Vagina (tissue), 2 donors: ENCODE measurements at regions not wholly inside any gene's neighbourhood (a gene's known extent, or its start where the extent isn't known, plus 50 kb on each side); places are given as distances from the start of the nearest gene placed in this dataset.

Experiments
- DNase-seq, 2 donors: peaks; one replicate each; pipeline ENCODE4 v3.0.0-alpha.2; 2017; ENCODE audit errors: extremely low spot score in 2 of 2
- H3K27ac ChIP-seq: fragments of 200-600 bp; sonication (generic); one replicate; pipeline ENCODE4 v1.5.1; 2019
- H3K27me3 ChIP-seq: fragments of 200-600 bp; sonication (generic); one replicate; pipeline ENCODE4 v1.5.1; 2019
- H3K36me3 ChIP-seq, 2 donors: fragments of 200-600 bp; sonication (generic); one replicate each; pipeline ENCODE4 v1.5.1; 2017 to 2019
- H3K4me1 ChIP-seq: fragments of 200-600 bp; sonication (generic); one replicate; pipeline ENCODE4 v1.5.1; 2019
- H3K4me3 ChIP-seq, 2 donors: fragments of 200-600 bp; sonication (generic); 1 replicate in 1 of 2; 2 replicates in 1 of 2; pipeline ENCODE4 v1.5.1; 2016 to 2019
- H3K9me3 ChIP-seq: fragments of 200-600 bp; sonication (generic); one replicate; pipeline ENCODE4 v1.5.1; 2019
- POLR2A ChIP-seq, 2 donors: fragments of 450-650 bp; IDR thresholded peaks; one replicate each; pipeline ENCODE4 v1.6.1; 2017; ENCODE audit warnings: antibody characterized with exemption in 2 of 2, mild to moderate bottlenecking in 2 of 2, moderate library complexity in 2 of 2
- POLR2AphosphoS5 ChIP-seq, 2 donors: sonication (generic); formaldehyde crosslinking; IDR thresholded peaks; one replicate each; pipeline ENCODE4 v1.9.0; 2017; ENCODE audit warnings: antibody characterized with exemption in 2 of 2, mild to moderate bottlenecking in 2 of 2, low read depth in 1 of 2; ENCODE audit not compliant: insufficient read depth in 1 of 2
- intact Hi-C: fragments of 100-400 bp; cut with DNase I; formaldehyde crosslinking; loops from one replicate; pipeline ENCODE4 v1.15.1; 2023
- TF ChIP-seq, protein P1 (sequence below), 3 experiments: fragments of 450-650 bp in 2 of 3; fragments of 200-600 bp in 1 of 3; sonication (generic) in 1 of 3; IDR thresholded peaks; one replicate each; pipeline ENCODE4 v1.5.1; 2017 to 2019; ENCODE audit warnings: antibody characterized with exemption in 3 of 3, mild to moderate bottlenecking in 2 of 3, moderate library complexity in 2 of 3

DNA sequence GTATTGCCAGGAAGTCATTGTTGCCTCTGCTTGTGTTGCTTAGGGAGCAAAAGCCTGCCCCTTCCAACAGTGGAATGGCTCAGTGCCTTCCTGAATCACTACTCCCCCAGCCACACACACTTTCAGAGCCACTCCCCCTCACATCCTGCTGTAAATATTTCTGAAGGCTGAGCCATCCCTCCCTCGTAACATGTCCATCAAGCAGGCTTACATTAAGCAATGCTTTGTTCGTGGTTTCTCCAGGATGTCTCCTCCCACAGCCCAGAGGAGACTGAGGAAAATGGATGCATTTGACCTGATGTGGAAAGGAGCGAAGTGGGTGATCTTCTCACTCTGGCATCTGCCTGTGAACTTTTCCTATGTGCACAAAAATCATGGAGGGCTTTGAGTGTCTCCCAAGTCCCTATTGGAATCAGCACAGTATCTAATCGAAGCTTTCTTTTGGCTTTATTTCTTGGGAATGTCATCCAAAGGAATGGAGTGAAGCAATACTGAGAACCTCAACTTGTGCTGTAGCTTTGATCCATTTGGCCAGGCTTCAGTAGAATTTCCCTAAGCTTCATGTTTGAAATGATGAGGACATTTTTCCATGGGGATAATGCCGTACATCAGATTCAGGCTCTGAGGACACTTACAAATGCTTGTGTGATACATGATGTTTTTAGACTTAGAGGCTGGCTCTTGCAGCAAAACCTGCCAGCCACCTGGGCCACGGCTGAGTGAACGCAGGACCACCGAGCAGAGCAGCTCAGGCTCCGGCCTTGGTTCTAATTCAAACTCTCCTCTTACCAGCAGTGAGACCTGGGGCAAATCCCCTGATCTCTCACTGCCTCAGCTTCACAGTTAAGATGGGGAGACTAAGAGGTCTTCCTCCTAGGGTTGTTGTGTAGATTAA lies 389.1 kb downstream of the ENC1 start:
- no peak overlapping the region for H3K4me3 ChIP-seq
- H3K36me3 ChIP-seq: no peaks in the 10 kb centered on the region
- TF ChIP-seq, protein P1, sequence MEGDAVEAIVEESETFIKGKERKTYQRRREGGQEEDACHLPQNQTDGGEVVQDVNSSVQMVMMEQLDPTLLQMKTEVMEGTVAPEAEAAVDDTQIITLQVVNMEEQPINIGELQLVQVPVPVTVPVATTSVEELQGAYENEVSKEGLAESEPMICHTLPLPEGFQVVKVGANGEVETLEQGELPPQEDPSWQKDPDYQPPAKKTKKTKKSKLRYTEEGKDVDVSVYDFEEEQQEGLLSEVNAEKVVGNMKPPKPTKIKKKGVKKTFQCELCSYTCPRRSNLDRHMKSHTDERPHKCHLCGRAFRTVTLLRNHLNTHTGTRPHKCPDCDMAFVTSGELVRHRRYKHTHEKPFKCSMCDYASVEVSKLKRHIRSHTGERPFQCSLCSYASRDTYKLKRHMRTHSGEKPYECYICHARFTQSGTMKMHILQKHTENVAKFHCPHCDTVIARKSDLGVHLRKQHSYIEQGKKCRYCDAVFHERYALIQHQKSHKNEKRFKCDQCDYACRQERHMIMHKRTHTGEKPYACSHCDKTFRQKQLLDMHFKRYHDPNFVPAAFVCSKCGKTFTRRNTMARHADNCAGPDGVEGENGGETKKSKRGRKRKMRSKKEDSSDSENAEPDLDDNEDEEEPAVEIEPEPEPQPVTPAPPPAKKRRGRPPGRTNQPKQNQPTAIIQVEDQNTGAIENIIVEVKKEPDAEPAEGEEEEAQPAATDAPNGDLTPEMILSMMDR (IDR thresholded peaks at IDR 0.05): no peak
- peak; percentile 33 to 91 for TF ChIP-seq POLR2AphosphoS5 (IDR thresholded peaks at IDR 0.05; ENCODE audit: insufficient read depth in 1 of 2, low read depth in 1 of 2)
- peak overlapping the region; percentile 5 for H3K27ac ChIP-seq
- peak in 1 of 2 donors; percentile 97 for DNase-seq
- intact Hi-C loops: no loop called here
- H3K27me3 ChIP-seq: no peaks in the 10 kb centered on the region
- peaks cover 10% of the 10 kb centered on the region for H3K4me1 ChIP-seq
- H3K9me3 ChIP-seq: no peaks in the 10 kb centered on the region

- Histone ChIP-seq H3K27ac (peak overlapping the region; percentile 19), H3K36me3 (no peaks in the 10 kb centered on the region), H3K27me3 (no peaks in the 10 kb centered on the region), H3K9me3 (no peaks in the 10 kb centered on the region), H3K4me1 (peaks cover 10% of the 10 kb centered on the region), H3K4me3 (no peak overlapping the region)
- intact Hi-C loops: no loop called here
- no peak for DNase-seq
- TF ChIP-seq, protein P1 (IDR thresholded peaks at IDR 0.05): no peak
- no peak for TF ChIP-seq POLR2A (IDR thresholded peaks at IDR 0.05)
These were observed 390.0 kb downstream of the ENC1 start for GRCh38 chr5:74250304-74251102.

- intact Hi-C loops: no loop called here
- no peak overlapping the region for H3K4me3 ChIP-seq
- H3K36me3 ChIP-seq: no peaks in the 10 kb centered on the region
- H3K27ac ChIP-seq: no peak overlapping the region
- no peaks in the 10 kb centered on the region for H3K9me3 ChIP-seq
- H3K4me1 ChIP-seq: peaks cover 10% of the 10 kb centered on the region
- no peaks in the 10 kb centered on the region for H3K27me3 ChIP-seq
- DNase-seq: no peak
- TF ChIP-seq POLR2AphosphoS5 (IDR thresholded peaks at IDR 0.05; ENCODE audit: insufficient read depth in 1 of 2, low read depth in 1 of 2) (no peak), POLR2A (IDR thresholded peaks at IDR 0.05) (no peak)
- TF ChIP-seq, protein P1 (IDR thresholded peaks at IDR 0.05): no peak
These were observed 392.0 kb downstream of the ENC1 start for GRCh38 chr5:74248576-74248975.

- peaks cover 16% of the 10 kb centered on the region for H3K4me1 ChIP-seq
- intact Hi-C loops: no loop called here
- H3K36me3 ChIP-seq: no peaks in the 10 kb centered on the region
- H3K27ac ChIP-seq: no peak overlapping the region
- H3K4me3 ChIP-seq: no peak overlapping the region
- TF ChIP-seq, protein P1 (IDR thresholded peaks at IDR 0.05): no peak
- no peak for TF ChIP-seq POLR2AphosphoS5 (IDR thresholded peaks at IDR 0.05; ENCODE audit: insufficient read depth in 1 of 2, low read depth in 1 of 2)
- TF ChIP-seq POLR2A (IDR thresholded peaks at IDR 0.05): no peak
- DNase-seq: no peak
- no peaks in the 10 kb centered on the region for H3K27me3 ChIP-seq
- no peaks in the 10 kb centered on the region for H3K9me3 ChIP-seq
These were observed 396.1 kb downstream of the ENC1 start for GRCh38 chr5:74244406-74244805.
